ENCODE measurements at regions not wholly inside any gene's neighbourhood (a gene's known extent, or its start where the extent isn't known, plus 50 kb on each side); places are given as distances from the start of the nearest gene placed in this dataset.
"Not testable (repeated sequence)": the region's sequence is repeated elsewhere in the genome, so short reads cannot be mapped to it uniquely, and the experiment has no call there.

- not testable (repeated sequence) for TF ChIP-seq POLR2A (IDR thresholded peaks at IDR 0.05; ENCODE audit: control extremely low read depth in 1 of 2, low read depth in 2 of 2, low read length in 2 of 2); ZNF274 (IDR thresholded peaks at IDR 0.05; ENCODE audit: borderline replicate concordance, extremely low read depth, low read length); CHD2 (IDR thresholded peaks at IDR 0.05; ENCODE audit: low read length); CTCF (IDR thresholded peaks at IDR 0.05; ENCODE audit: control extremely low read depth in 1 of 3, insufficient read depth in 1 of 3, low read depth in 1 of 3, low read length in 3 of 3); TBP (IDR thresholded peaks at IDR 0.05; ENCODE audit: low read depth, low read length); HDAC6 (IDR thresholded peaks at IDR 0.05; ENCODE audit: low read depth, low read length); SRF (IDR thresholded peaks at IDR 0.05; ENCODE audit: low read depth, low read length); GTF2F1 (IDR thresholded peaks at IDR 0.05; ENCODE audit: borderline replicate concordance, low read depth, low read length); CEBPB (IDR thresholded peaks at IDR 0.05; ENCODE audit: low read depth, low read length); RFX5 (IDR thresholded peaks at IDR 0.05; ENCODE audit: borderline replicate concordance, low read depth, low read length); PHF8 (conservative IDR thresholded peaks at IDR 0.05; ENCODE audit: low read depth, low read length); TAF1 (IDR thresholded peaks at IDR 0.05; ENCODE audit: low read depth, low read length); EZH2 (IDR thresholded peaks at IDR 0.05; ENCODE audit: low read depth, low read length, severe bottlenecking)
Observed at GRCh38 chr5:28799035-28799434, 1760.6 kb upstream of the CDH9 start.

Measured in H1 (cell line).